HG03064 (cell line): ENCODE measurements at regions not wholly inside any gene's neighbourhood (a gene's known extent, or its start where the extent isn't known, plus 50 kb on each side); places are given as distances from the start of the nearest gene placed in this dataset.

Source experiments
- ATAC-seq: cut with Tn5 transposase; IDR thresholded peaks from one replicate; pipeline ENCODE4 v1.9.1; 2021; ENCODE audit warnings: low read depth; ENCODE audit not compliant: unreplicated experiment

DNA sequence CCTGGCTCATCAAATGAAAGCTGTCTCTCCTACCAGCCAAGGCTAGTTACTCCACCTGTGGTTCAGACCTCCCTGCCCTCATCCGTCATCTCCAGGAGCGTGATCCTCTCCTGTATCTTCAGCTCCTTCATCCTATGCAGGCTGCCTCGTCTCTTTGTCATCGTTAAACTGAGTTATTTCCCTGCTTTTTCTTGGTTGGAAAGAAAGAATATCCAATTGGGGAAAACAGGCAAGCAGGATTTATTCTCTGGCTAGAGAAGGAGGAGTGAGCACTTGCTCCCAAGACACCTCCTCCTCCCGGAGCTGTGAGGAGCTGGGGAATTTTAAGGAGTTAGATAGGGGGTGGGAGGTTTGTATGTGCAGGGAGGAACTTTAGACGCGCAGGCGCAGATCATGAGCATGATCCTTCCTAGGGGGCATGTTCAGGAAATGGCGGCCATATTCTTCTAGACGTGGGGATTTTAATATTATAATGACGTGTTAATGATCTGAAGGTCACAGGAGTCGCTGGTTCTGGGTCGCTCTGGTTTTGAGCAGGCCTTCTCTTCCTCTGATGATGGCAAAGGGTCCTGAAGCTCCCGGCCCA is 156.4 kb upstream of the KL start:
- no peak for ATAC-seq

DNA sequence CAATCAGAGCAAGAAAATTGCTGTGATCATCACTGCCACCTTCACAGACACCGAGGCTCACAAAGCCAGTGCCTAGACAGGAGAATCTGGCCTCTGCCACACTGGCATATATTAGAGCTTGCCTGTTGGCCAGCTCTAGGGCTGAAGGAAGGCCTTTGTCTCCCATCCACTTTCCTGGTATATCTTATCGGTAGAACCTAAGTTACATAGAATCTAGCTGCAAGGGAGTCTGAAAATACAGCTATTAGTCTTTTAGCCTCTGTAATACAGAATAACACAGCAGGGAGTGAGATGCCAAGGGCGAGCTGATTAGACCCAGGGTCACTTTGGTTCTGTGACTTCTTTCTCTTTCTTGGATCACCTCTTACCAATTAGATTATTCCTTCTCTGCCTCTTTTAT is 154.9 kb upstream of the KL start:
- ATAC-seq: no peak

- ATAC-seq: no peak
These were observed 152.6 kb upstream of the KL start for GRCh38 chr13:32863596-32863995.

GRCh38 chr13:32866921-32867320 is 149.3 kb upstream of the KL start:
- ATAC-seq: no peak

GRCh38 chr13:32877491-32877890 is 138.7 kb upstream of the KL start:
- ATAC-seq: no peak

GRCh38 chr13:32878163-32878562 is 138.1 kb upstream of the KL start:
- no peak for ATAC-seq

DNA sequence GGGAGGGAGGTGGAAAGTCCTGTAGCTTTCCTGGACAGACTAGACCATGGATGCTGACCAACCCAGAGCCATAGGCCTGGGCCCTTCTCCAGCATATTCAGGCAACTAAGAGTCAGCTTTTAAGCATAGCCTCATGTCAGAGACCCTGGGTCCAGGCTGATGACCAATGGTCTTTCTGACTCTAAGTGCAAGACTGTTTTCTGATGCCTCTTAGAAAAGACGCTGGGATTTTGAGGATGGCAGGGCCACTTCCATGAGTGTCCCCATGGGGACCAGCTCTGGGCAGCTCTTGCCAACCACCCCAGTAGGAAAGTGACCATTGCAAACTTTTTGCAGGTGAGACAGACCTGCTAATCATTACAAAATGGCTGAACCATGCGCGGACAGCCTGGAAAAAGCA is 135.6 kb upstream of the KL start:
- ATAC-seq: no peak

- no peak for ATAC-seq
These were observed 135.0 kb upstream of the KL start for GRCh38 chr13:32881074-32881776.

- no peak for ATAC-seq
These were observed 134.5 kb upstream of the KL start for GRCh38 chr13:32881777-32882145.

DNA sequence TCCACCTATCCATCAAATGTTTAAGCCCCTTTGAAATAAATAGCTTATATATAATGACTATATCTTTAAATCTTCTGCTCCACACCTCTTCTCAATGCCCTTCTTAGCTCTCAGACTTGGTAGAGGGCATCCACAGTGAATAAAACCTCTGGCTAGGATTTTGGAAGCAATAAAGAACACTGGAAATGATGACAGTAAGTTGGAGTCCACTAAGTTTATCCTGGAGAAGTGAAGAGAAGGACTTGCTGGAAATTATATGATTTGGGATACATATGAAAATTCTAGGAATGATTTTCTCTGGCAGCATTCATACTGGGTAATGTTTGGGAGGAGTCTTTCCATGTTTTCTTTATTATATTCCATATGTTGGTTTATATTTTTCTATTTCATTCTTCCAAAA is 133.5 kb upstream of the KL start:
- ATAC-seq: no peak

- ATAC-seq: no peak
These were observed 132.7 kb upstream of the KL start for GRCh38 chr13:32883474-32883873.

- ATAC-seq: no peak
These were observed 128.6 kb upstream of the KL start for GRCh38 chr13:32887617-32888016.

DNA sequence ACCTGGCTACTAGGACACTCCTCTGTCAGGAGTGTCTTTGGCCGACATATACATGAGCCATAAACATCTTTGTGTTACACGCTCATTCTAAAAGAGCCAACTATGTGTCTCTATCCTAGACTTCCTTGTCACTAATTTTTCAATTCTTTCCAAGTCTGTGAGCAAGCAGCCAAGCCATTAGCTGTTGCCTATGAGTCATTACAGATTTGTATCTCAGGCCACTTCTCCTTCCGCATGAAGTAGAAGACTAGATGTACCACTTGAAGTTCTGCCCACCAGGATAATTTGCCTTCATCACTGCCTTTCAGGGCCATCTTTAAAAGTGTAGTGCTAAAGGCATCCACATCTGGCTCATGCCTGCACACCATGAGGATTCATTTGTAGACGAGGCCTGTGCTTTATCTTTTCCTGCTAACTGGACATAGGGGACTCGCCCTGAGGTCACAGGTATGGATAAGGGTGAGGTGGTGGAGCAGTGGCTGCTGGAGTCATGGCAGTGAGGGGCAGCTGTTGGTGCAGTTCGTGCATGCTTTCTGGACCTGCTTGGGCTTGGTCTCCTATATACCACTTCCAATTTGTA is 126.1 kb upstream of the KL start:
- ATAC-seq: no peak

DNA sequence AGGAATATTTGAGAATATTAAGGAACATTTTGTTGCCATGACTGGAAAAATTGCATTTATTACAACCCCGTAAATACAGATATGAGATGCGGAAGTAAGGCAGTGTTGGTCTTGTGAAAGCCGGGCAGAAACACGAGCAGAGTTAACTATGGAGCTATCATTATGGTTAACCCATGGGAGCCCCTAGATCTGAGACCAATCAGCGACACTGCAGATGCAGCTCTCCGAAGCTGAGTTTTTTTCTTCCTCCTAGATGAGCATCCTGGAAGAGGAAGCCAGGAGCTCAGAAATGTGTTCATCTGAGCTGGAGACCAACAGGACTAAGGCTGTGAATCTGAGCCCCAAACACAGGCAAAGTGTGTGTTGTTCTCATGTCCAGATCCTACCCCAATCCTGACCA is 123.0 kb upstream of the KL start:
- no peak for ATAC-seq

GRCh38 chr13:32894589-32895001 is 121.6 kb upstream of the KL start:
- ATAC-seq: no peak

DNA sequence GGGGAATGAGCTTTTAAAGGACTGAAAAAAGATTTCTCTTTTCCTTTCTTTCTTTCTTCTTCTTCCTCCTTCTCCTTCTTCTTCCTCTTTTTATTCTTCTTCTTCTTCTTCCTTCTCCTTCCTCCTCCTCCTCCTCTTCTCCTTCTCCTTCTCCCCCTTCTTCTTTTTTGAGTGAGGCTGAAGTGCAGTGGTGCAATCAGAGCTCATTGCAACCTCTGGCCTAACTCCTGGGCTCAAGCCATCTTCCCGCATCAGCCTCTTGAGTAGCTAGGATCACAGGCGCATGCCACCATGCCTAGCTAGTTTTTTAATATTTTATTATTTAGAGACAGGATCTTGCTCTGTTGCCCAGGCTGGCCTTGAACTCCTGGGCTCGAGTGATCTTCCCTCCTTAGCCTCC is 120.9 kb upstream of the KL start:
- ATAC-seq: no peak

- ATAC-seq: no peak
These were observed 118.9 kb upstream of the KL start for GRCh38 chr13:32897296-32897695.

DNA sequence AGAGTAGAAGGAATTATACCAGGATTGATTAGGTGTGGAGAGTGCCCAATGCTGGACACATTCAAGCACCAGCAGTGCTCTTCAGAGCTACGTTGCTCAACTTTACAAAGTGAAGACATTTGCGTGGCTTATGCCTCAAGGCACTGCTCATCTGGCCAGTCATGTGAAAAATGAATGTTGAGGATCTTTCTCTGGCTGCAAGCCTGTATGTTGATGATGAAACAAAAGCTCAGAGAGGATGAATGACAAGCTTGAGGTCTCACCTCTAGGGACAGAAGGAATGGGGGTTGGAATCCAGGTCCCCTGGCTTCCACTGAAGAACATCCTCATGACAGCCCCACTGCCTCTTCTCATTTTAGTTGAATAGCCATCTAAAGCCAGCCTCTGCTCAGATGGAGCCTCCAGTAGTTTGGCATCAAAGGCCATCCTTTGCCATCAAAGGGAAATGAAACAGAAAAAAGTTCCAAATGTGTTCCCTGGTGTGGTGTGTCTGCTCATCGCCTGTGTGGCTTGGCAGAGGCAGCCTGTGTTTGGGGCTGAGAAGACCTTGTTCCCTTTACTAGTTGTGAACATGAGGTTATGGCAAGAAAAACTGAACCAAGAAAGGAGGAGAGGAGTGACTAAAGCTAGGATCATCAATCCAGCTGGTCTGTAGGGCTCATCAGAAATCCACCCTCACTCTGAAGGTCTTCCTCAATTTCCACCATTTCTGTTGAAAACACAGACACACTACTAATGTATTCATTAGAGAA is 114.0 kb upstream of the KL start:
- no peak for ATAC-seq

DNA sequence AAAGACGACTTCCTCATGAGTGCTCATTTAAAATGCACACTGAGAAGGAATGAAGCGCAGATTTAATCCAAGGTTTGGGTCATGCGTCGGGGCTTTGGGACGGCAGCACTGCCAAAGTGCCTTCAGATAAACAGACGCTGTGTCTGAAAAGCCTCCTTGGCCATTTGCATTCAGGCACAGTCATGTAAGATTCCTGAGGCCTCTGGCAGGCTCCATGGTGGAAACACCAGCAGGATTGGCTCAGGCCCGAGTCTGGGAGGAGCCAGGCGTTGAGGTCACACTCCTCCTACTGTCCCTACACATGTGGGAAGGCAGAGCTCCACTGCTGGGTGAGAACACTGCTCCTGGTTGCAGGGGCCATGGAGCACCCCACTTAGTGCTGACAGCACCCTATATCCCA is 113.3 kb upstream of the KL start:
- ATAC-seq: no peak

- ATAC-seq: no peak
These were observed 112.5 kb upstream of the KL start for GRCh38 chr13:32903720-32904119.

GRCh38 chr13:32904266-32904665 is 112.0 kb upstream of the KL start:
- ATAC-seq: no peak
